GM12891 (cell line): ENCODE measurements at regions not wholly inside any gene's neighbourhood (a gene's known extent, or its start where the extent isn't known, plus 50 kb on each side); places are given as distances from the start of the nearest gene placed in this dataset.

Experiments used
- POLR2A ChIP-seq: IDR thresholded peaks from 2 replicates; pipeline ENCODE4 v1.6.1; 2011; ENCODE audit warnings: low read depth, low read length, control low read depth
- TAF1 ChIP-seq: IDR thresholded peaks from 2 replicates; pipeline ENCODE4 v1.6.1; 2011; ENCODE audit warnings: low read depth, low read length, control low read depth

DNA sequence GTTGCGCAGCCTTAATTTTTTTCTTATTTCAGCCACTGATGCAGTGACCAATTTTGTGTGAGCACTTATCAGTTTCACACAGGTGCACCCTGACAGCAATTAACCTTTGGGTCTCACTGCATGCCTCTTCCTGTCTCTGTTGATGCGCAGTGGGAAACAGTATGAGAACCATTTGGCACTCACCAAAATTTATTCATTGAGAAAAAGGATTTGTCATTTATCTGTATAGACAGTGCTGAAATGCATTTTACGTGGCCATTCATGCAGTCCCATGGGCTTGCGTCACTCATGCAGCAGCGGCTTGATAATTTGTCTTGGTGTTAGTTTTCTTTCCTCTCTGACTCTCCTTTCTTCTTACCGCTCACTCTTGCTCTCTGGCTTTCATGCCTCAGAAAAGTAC is 157.5 kb downstream of the C12orf75 start:
- TF ChIP-seq TAF1, result no peak
- no peak for TF ChIP-seq POLR2A
